CD1c-positive myeloid dendritic cell (primary cell): ENCODE measurements at regions not wholly inside any gene's neighbourhood (a gene's known extent, or its start where the extent isn't known, plus 50 kb on each side); places are given as distances from the start of the nearest gene placed in this dataset.

Source experiments
- DNase-seq: peaks from one replicate; pipeline ENCODE4 v3.0.0-alpha.2; 2016; ENCODE audit errors: extremely low spot score

GRCh38 chr14:104291123-104292000 lies 153.0 kb downstream of the KIF26A start:
- DNase-seq: no peak

DNA sequence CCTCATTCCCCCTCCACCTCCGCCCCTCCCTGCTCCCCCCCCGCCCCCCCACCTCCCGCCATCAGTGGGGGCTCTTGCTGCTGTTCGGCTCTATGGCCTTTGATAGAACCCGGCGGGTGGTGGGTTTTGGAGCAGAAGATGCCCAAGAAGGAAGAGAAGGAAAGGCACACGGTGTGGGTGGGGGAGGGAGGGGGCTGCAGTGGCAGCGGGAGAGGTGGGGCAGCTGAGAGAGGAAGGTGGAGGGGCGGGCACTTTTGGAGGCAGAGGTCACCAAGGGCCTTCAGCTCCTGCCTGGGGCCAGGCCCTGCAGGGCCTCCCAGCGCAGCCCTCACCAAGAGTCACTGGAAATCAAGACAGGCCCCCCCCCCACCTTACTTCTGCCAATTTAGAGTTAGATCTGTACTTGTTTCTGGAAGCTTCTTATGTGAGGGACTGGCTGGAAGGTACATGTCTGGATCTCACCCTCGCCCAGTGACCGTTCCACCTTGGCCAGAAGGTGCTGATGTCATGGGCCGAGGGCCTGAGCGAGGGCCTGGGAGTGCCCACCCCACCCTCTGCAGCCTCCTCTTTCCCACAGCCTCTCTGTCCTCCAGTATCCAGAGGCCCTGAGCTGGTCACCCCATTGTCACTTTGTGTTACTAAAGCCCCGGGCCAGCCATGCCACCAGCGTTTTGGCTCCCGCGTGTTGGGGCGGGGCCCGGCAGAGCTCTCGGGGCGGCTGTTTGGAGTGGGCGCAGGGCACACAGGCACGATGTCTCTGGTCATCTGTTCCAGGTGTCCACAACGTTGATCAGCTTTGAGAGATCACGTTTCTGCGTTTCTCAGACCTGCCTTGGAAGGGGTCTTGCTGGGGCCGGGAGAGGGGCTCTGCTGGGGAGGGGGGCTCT lies 153.9 kb downstream of the KIF26A start:
- DNase-seq: no peak

- DNase-seq: no peak
Observed at GRCh38 chr14:104293231-104293841, 154.9 kb downstream of the KIF26A start.

GRCh38 chr14:104293851-104294627 lies 155.7 kb downstream of the KIF26A start:
- no peak for DNase-seq

GRCh38 chr14:104294628-104294982 lies 156.2 kb downstream of the KIF26A start:
- no peak for DNase-seq

GRCh38 chr14:104294983-104295680 lies 156.7 kb downstream of the KIF26A start:
- DNase-seq: no peak

DNA sequence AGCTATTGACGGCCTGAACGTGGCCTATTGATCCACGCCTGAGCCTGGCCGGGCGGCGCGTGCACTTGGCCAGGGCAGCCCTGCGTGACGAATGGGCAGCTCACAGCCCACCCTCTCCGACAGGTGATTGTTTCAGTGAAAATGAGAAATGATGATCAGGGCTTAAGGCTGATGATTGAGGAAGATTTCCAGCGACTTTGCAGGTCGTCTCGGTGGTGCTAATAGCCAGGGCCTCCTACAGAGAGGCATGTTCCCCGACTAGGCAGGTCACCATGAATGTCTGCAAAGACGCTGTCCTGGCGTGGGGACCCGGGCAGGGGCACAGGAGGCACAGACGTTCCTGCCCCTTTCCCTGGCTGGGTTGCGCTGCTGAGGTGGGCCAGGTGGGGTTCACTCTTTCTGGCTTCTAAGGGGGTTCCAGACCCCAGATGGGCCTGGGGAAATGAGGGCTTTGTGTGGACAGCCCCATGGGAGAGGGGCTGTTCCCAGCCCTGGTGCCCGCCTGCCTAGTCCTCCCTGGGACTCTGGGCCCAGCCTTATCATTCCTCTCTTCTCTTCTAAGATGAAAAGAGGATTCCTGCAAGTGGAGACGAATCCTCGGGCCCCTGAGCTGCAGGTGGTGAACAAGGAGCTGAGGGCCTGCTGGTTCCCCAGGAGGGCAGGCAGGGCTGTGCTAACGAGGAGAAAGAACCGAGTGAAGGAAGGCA lies 157.4 kb downstream of the KIF26A start:
- DNase-seq: no peak

DNA sequence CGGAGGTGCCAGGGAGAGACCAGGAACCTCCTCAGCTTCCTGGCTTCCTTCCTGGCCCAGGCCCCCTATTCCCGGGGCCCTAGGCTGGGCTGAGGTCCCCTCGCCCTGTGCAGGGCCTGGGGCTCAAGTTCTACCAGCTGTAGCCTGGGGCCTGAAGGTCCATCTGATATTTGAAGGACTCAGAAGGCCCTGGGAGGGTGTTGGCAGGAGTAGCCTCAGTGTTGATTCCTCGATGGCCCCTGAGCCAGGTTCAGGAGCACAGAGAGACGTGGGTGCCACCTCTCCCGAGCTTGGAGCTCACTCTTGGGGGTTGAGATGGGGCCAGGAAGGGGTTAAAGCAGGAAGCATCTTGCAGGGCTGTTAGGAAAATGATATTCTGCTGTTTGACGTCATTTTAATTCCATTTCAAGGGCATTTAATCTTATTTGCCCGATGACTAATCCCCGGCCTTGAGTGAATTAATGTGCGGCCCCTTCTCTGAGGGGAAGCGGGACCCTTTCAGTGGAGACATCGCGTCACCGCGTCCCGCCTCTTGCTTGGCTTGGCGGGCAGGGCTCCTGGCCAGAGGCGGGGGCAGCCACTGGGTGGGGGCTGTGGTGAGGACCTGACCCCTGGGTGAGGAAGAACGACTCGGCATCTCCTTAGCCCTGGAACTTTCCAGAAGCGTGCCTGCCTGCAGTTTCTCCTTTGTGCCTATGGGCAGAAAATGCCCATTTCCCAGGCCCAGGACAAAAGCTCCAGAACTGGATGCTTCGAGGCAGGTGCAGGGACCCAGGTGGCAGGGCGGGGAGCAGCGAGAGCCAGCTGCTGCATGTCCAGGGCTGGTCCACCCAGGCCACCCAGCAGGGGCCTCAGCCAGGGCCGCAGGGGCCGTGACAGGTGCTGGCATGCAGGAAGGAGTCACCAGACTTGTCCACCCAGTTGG lies 158.3 kb downstream of the KIF26A start:
- DNase-seq: no peak

DNA sequence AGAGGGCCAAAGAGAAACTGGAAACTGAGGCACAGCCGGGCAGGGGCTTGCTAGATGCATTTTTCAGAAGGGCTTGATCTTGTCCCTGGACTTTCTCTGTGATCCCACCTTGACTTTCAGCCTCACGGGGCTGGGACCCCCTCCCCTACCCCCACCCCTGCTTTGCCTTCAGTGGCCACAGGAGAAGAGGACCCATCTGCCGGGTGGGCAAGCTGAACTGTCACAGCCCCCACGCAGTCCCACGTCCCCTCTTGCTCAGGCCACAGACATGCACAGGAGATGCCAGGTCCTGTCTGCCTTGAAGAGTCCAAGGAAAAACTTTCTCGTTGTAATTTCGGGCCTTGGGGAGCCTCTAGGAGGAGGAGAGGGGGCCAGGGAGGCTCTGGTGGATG lies 158.9 kb downstream of the KIF26A start:
- no peak for DNase-seq

- no peak for DNase-seq
Observed at GRCh38 chr14:104297721-104298401, 159.5 kb downstream of the KIF26A start.

DNA sequence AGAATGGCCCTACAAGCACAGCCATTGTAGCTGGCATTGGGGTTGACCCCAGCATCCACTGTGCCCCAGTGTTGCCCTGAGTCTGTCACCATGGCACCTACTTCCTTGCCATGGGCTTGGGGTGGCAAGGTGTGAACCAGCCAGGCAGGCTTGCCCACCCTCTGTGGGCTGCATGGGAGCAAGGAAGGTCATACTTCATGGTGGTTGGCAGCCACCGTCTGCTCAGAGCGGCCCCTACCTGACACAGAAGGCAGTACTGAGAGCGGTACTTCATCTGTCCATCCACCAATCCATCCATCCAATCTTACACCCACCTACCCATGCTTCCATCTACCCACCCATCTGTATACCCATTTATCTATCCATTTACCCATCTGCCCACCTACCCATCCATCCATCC lies 160.1 kb downstream of the KIF26A start:
- DNase-seq: no peak

GRCh38 chr14:104299993-104300761 lies 161.8 kb downstream of the KIF26A start:
- no peak for DNase-seq

DNA sequence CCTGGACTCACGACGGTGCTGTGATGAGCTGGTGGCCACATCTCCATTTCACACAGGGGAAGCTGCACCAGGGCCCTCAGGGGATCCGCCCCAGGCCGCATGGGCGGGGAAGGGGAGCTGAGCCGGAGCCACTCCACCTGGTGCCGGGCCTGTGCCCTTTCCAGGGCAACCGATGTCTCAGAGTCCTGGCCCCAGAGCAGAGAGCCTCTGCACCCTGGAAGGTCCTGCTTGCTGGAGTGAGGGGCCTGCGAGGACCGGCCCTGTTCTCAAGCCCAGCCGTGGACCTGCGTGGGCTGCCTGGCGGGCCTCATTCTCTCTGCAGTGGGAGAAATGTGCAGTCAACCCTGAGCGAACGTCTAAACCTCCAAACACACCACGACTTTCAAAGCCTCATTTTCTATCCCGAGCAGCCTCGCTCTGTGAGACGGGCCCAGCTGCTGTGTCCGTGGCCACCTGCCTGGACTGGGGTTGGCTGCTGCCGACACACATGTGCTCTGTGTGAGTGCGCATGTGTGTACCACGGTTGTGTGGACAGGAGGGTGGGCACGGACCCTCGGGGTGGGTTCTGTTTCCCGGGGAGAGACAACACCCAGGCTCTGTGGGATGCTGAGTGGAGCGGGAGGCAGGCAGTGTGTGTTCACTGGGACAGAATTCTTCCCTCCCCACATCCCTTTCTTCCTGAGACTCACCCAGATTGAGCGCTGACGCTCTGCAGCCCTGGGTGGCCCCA lies 163.5 kb downstream of the KIF26A start:
- no peak for DNase-seq

DNA sequence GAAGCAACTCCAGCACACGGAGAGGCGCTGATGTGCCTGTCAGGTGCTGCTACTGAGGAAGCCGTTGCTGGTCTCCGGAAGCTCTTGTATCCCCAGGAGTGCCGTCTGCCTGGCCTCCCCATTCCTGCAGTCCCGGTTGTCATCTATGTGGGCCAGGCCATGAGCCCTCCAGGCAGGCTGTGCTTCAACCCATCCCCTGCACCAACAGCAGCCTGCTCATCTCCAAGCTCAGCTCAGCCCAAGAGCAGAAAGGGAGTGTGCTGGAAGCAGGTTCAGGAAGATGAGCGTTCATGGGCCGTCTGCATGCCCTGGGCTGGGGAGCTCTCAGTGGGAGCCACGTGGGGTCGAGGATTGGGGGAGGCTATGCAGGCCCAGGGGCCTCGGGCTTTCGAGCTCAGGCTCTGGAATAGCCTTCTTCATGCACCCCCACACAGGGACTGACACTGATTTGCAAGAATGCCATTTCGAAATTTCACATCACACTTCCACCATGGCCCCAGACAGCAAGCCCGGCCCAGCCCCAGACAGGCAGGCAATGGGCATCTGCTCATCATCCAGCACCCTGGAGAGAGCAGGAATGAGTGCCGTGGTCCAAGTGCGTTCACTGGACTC lies 164.5 kb downstream of the KIF26A start:
- DNase-seq: no peak

GRCh38 chr14:104303705-104304425 lies 165.5 kb downstream of the KIF26A start:
- DNase-seq: no peak
